ENCODE measurements at regions not wholly inside any gene's neighbourhood (a gene's known extent, or its start where the extent isn't known, plus 50 kb on each side); places are given as distances from the start of the nearest gene placed in this dataset.

GRCh38 chr6:153849072-153849779 lies 189.8 kb upstream of the OPRM1 start:
- H3K36me3 ChIP-seq (replicated peaks; ENCODE audit: control insufficient read depth, insufficient read depth, low read length), result no peaks in the 10 kb centered on the region
- no peaks in the 10 kb centered on the region for H3K27me3 ChIP-seq (ENCODE audit: control insufficient read depth, insufficient read depth, low read length)
- no peak for DNase-seq
- H3K4me3 ChIP-seq (ENCODE audit: insufficient read depth, low read depth, low read length), result no peak overlapping the region

- no peak overlapping the region for H3K4me3 ChIP-seq (ENCODE audit: insufficient read depth, low read depth, low read length)
- H3K36me3 ChIP-seq (replicated peaks; ENCODE audit: control insufficient read depth, insufficient read depth, low read length), result no peaks in the 10 kb centered on the region
- DNase-seq, result no peak
- no peaks in the 10 kb centered on the region for H3K27me3 ChIP-seq (ENCODE audit: control insufficient read depth, insufficient read depth, low read length)
These were observed 195.6 kb upstream of the OPRM1 start for GRCh38 chr6:153843420-153843819.

DNA sequence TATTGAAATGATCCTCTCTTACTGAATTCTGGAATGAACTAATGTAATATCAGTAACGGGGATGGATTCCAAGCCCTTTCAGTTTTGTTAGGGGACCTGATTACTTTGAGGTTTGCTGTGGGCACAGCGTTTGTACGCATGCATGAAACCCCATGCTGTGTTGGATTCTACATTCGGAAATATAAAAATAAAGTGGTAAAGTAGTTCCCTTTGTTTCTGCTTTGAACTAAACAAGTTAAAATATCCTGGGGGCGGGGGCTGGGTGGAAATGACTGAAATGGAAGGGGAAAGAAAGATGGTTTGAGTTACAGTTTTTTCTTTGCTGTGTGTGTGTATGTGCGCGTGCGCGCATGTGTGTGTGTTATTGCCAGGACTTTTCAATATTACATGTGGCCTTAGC lies 196.5 kb upstream of the OPRM1 start:
- no peak for DNase-seq
- no peaks in the 10 kb centered on the region for H3K36me3 ChIP-seq (replicated peaks; ENCODE audit: control insufficient read depth, insufficient read depth, low read length)
- H3K4me3 ChIP-seq (ENCODE audit: insufficient read depth, low read depth, low read length), result no peak overlapping the region
- H3K27me3 ChIP-seq (ENCODE audit: control insufficient read depth, insufficient read depth, low read length), result no peaks in the 10 kb centered on the region

GRCh38 chr6:153840039-153840850 lies 198.8 kb upstream of the OPRM1 start:
- H3K4me3 ChIP-seq (ENCODE audit: insufficient read depth, low read depth, low read length), result no peak overlapping the region
- no peaks in the 10 kb centered on the region for H3K36me3 ChIP-seq (replicated peaks; ENCODE audit: control insufficient read depth, insufficient read depth, low read length)
- DNase-seq, result no peak
- H3K27me3 ChIP-seq (ENCODE audit: control insufficient read depth, insufficient read depth, low read length), result no peaks in the 10 kb centered on the region

GRCh38 chr6:153832543-153832942 lies 206.5 kb upstream of the OPRM1 start:
- DNase-seq, result no peak
- no peaks in the 10 kb centered on the region for H3K36me3 ChIP-seq (replicated peaks; ENCODE audit: control insufficient read depth, insufficient read depth, low read length)
- no peaks in the 10 kb centered on the region for H3K27me3 ChIP-seq (ENCODE audit: control insufficient read depth, insufficient read depth, low read length)

GRCh38 chr6:153831350-153832078 lies 207.5 kb upstream of the OPRM1 start:
- Histone ChIP-seq H3K4me3 (ENCODE audit: insufficient read depth, low read depth, low read length) (no peak overlapping the region), H3K27me3 (ENCODE audit: control insufficient read depth, insufficient read depth, low read length) (no peaks in the 10 kb centered on the region), H3K36me3 (replicated peaks; ENCODE audit: control insufficient read depth, insufficient read depth, low read length) (no peaks in the 10 kb centered on the region)
- DNase-seq, result peak; percentile 19

More at GRCh38 chr6:153832543-153832942, 206.5 kb upstream of the OPRM1 start:
- H3K4me3 ChIP-seq (ENCODE audit: insufficient read depth, low read depth, low read length), result no peak overlapping the region

- H3K27me3 ChIP-seq (ENCODE audit: control insufficient read depth, insufficient read depth, low read length), result no peaks in the 10 kb centered on the region
- no peaks in the 10 kb centered on the region for H3K36me3 ChIP-seq (replicated peaks; ENCODE audit: control insufficient read depth, insufficient read depth, low read length)
- DNase-seq, result no peak
- H3K4me3 ChIP-seq (ENCODE audit: insufficient read depth, low read depth, low read length), result no peak overlapping the region
These were observed 221.9 kb upstream of the OPRM1 start for GRCh38 chr6:153817173-153817572.

DNA sequence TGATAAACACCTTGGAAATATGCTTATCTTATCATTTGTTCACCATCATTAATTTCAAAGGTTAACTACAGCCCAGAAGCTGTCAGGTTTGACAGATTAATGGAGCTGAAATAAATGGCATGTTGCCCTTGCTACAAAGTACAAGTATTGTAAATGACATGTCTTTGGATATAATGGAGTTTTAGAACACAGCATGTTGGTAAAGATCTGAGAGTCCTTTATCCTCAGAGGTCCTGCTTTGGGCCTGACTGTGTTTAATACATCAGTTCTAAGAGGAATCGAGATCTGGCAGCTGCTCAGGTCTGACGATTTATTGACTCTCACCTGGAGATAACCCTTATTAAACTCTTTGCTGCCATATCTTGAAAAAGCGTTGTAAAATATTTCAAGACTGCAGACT lies 222.7 kb upstream of the OPRM1 start:
- Histone ChIP-seq H3K27me3 (ENCODE audit: control insufficient read depth, insufficient read depth, low read length) (no peaks in the 10 kb centered on the region), H3K36me3 (replicated peaks; ENCODE audit: control insufficient read depth, insufficient read depth, low read length) (no peaks in the 10 kb centered on the region), H3K4me3 (ENCODE audit: insufficient read depth, low read depth, low read length) (no peak overlapping the region)
- DNase-seq, result no peak

DNA sequence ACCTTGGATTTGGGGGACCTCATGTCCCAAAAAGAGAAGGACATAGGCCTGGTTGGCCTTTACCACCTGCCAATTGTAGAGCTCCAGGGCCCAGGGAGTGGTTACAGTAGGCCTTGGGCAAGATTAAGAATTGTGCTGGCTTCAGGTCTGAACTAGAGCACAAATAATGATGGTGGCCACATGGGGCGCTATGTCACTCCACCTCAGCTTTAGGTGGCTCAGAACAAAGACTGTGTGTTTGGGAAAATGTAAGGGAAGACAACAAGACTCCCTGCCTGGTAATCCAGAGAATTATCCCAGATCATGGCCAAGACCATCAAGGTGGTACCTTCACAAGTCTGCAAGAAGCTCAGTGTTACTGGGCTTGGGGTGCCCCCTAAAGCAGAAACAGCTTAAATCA lies 224.9 kb upstream of the OPRM1 start:
- Histone ChIP-seq H3K4me3 (ENCODE audit: insufficient read depth, low read depth, low read length) (no peak overlapping the region), H3K36me3 (replicated peaks; ENCODE audit: control insufficient read depth, insufficient read depth, low read length) (no peaks in the 10 kb centered on the region), H3K27me3 (ENCODE audit: control insufficient read depth, insufficient read depth, low read length) (no peaks in the 10 kb centered on the region)
- DNase-seq, result peak; percentile 35

DNA sequence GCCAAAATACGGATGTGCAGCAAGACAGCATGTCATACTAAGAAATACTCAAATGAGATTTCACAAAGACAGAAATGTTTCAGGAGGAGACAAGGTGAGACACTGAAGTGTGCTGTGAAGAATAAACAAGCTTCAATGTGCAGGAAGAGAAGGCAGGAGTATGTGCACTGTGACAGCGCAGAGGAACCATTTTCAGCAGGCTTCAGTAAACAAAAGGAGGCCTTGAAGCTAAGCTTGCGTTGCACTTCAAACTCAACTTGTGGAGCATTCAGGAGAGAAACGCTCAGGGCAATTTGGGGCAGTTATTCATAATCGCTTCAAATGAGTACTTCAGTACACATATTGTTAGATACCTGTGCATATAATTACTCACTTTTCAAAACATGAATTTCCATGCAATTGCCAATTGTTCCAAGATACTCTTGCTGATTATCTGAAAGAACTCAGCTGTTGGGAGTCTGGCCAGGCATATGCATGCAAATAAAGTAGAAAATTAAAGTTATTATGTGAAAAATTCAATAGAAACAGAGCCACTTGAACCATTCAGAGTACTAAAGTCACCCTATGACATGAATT lies 234.2 kb upstream of the OPRM1 start:
- Histone ChIP-seq H3K27me3 (ENCODE audit: control insufficient read depth, insufficient read depth, low read length) (no peaks in the 10 kb centered on the region), H3K36me3 (replicated peaks; ENCODE audit: control insufficient read depth, insufficient read depth, low read length) (no peaks in the 10 kb centered on the region), H3K4me3 (ENCODE audit: insufficient read depth, low read depth, low read length) (no peak overlapping the region)
- DNase-seq, result no peak

- H3K36me3 ChIP-seq (replicated peaks; ENCODE audit: control insufficient read depth, insufficient read depth, low read length), result no peaks in the 10 kb centered on the region
- no peak overlapping the region for H3K4me3 ChIP-seq (ENCODE audit: insufficient read depth, low read depth, low read length)
- H3K27me3 ChIP-seq (ENCODE audit: control insufficient read depth, insufficient read depth, low read length), result no peaks in the 10 kb centered on the region
- DNase-seq, result no peak
These were observed 237.1 kb upstream of the OPRM1 start for GRCh38 chr6:153801917-153802316.

- H3K4me3 ChIP-seq (ENCODE audit: insufficient read depth, low read depth, low read length), result no peak overlapping the region
- no peak for DNase-seq
- H3K36me3 ChIP-seq (replicated peaks; ENCODE audit: control insufficient read depth, insufficient read depth, low read length), result no peaks in the 10 kb centered on the region
- no peaks in the 10 kb centered on the region for H3K27me3 ChIP-seq (ENCODE audit: control insufficient read depth, insufficient read depth, low read length)
These were observed 238.4 kb upstream of the OPRM1 start for GRCh38 chr6:153800580-153801188.

GRCh38 chr6:153790876-153791473 lies 248.1 kb upstream of the OPRM1 start:
- H3K36me3 ChIP-seq (replicated peaks; ENCODE audit: control insufficient read depth, insufficient read depth, low read length), result no peaks in the 10 kb centered on the region
- DNase-seq, result peak; percentile 10
- no peaks in the 10 kb centered on the region for H3K27me3 ChIP-seq (ENCODE audit: control insufficient read depth, insufficient read depth, low read length)
- H3K4me3 ChIP-seq (ENCODE audit: insufficient read depth, low read depth, low read length), result no peak overlapping the region

DNA sequence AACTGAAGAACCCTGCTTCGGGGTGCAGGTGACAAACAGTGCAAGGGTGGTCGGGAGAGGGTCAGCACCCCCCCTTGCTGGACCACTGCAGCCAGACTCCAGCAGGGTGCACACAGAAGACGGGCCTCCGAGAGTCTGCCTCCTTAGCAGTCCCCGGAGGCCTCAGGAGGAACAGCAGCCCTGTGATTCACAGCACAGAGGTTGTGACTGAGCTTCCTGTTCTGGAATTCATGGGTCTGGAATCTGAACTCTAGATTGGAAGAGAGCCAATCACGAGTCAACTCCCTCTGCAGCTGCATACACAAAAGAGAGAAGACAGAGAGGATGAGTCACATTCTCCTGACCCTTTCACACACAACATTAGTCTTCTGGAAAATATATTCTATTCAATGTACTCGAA lies 249.0 kb upstream of the OPRM1 start:
- no peaks in the 10 kb centered on the region for H3K36me3 ChIP-seq (replicated peaks; ENCODE audit: control insufficient read depth, insufficient read depth, low read length)
- H3K27me3 ChIP-seq (ENCODE audit: control insufficient read depth, insufficient read depth, low read length), result no peaks in the 10 kb centered on the region
- DNase-seq, result peak; percentile 6
- no peak overlapping the region for H3K4me3 ChIP-seq (ENCODE audit: insufficient read depth, low read depth, low read length)
